Effector memory CD4-positive, alpha-beta T cell (primary cell): ENCODE measurements at regions not wholly inside any gene's neighbourhood (a gene's known extent, or its start where the extent isn't known, plus 50 kb on each side); places are given as distances from the start of the nearest gene placed in this dataset.

Experiments
- DNase-seq, 3 donors: peaks; one replicate each; pipeline ENCODE4 v3.0.0-alpha.2; 2020
- H3K27ac ChIP-seq: 2 replicates; pipeline ENCODE4 v1.7.0; 2013; ENCODE audit warnings: mild to moderate bottlenecking, low read length, moderate library complexity; ENCODE audit not compliant: insufficient read depth, poor library complexity, severe bottlenecking
- H3K27me3 ChIP-seq: replicated peaks from 2 replicates; pipeline ENCODE4 v1.7.0; 2013; ENCODE audit warnings: mild to moderate bottlenecking, low read length; ENCODE audit not compliant: insufficient read depth, control insufficient read depth, poor library complexity, severe bottlenecking
- H3K36me3 ChIP-seq: 2 replicates; pipeline ENCODE4 v1.7.0; 2013; ENCODE audit warnings: mild to moderate bottlenecking, low read length, moderate library complexity; ENCODE audit not compliant: control insufficient read depth, insufficient read depth
- H3K4me1 ChIP-seq: 2 replicates; pipeline ENCODE4 v1.7.0; 2013; ENCODE audit warnings: low read length, mild to moderate bottlenecking; ENCODE audit not compliant: control insufficient read depth, insufficient read depth, poor library complexity, severe bottlenecking
- H3K4me3 ChIP-seq: 2 replicates; pipeline ENCODE4 v1.7.0; 2013; ENCODE audit warnings: low read length, low read depth, mild to moderate bottlenecking; ENCODE audit not compliant: insufficient read depth, poor library complexity, severe bottlenecking
- H3K9me3 ChIP-seq: 2 replicates; pipeline ENCODE4 v1.7.0; 2013; ENCODE audit warnings: mild to moderate bottlenecking, low read length, moderate library complexity; ENCODE audit not compliant: control insufficient read depth

DNA sequence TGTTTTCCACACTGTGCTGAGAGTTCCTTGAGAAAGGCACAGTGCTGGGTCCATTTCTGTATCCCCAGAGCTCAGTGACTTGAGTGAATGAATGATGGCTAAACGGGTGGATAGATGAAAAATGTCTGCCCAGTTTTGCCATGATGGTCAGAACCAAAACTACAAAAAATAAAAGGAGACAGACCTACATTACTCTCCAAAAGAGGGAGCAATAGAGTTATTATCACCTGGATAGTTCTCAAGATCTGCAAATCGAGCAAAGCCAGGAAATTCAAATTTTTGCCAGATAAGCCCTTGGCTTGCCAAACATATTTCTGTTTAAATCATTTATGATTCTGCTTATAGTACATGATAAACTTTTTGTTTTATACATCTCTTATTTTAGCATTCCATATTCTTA is 214.2 kb upstream of the ZNF462 start:
- no peaks in the 10 kb centered on the region for H3K9me3 ChIP-seq
- no peak for DNase-seq

GRCh38 chr9:106649664-106650063 is 213.3 kb upstream of the ZNF462 start:
- Histone ChIP-seq H3K9me3 (no peaks in the 10 kb centered on the region), H3K36me3 (no peaks in the 10 kb centered on the region), H3K4me3 (no peak overlapping the region), H3K27ac (no peak overlapping the region), H3K27me3 (no peaks in the 10 kb centered on the region), H3K4me1 (no peaks in the 10 kb centered on the region)
- no peak for DNase-seq

More for the DNA sequence above, 214.2 kb upstream of the ZNF462 start:
- H3K27me3 ChIP-seq = no peaks in the 10 kb centered on the region
- H3K27ac ChIP-seq = no peak overlapping the region
- H3K4me3 ChIP-seq = no peak overlapping the region
- H3K4me1 ChIP-seq = no peaks in the 10 kb centered on the region
- H3K36me3 ChIP-seq = no peaks in the 10 kb centered on the region

DNA sequence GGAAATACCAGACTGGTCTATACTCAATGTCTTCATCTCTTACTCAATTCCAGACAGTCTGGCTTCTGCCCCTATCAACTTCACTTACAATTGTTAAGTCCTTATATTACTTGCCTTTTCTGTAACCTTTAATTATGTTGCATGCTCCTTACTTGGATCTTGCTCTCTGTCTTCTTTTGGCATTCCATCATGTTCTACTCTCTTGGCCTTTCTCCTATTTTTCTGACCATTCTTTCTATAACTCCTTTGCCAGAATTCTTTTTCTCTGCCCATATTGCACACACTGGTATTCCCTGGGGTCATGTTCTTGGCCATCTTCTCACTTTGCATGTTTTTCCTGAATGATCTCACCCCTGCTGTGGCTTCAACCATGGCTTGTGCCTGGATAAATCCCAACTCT is 209.8 kb upstream of the ZNF462 start:
- Histone ChIP-seq H3K4me1 (no peaks in the 10 kb centered on the region), H3K4me3 (no peak overlapping the region), H3K27me3 (no peaks in the 10 kb centered on the region), H3K27ac (no peak overlapping the region), H3K36me3 (no peaks in the 10 kb centered on the region), H3K9me3 (no peaks in the 10 kb centered on the region)
- no peak for DNase-seq

- Histone ChIP-seq H3K9me3 (no peaks in the 10 kb centered on the region), H3K4me1 (no peaks in the 10 kb centered on the region), H3K27me3 (no peaks in the 10 kb centered on the region), H3K4me3 (no peak overlapping the region), H3K36me3 (no peaks in the 10 kb centered on the region), H3K27ac (no peak overlapping the region)
- no peak for DNase-seq
Observed at GRCh38 chr9:106655966-106656365, 207.0 kb upstream of the ZNF462 start.

DNA sequence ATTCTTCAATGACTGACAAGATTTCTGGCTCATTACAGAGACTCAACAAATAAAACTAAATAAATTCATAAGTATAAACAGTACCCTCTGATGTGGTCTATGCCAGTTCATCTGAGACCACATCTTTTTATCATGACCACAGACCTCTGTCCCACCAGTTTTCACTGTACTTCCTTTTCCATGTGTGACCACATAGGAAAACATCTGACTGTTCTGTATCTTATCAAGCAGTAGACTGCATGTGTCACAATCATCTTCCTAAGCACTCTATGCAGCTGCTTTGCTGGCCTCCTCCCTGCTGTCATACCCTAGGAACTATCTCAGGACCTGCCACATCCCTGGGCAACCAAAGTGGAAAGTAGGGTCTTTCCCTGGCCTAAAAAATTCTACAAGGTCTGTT is 205.0 kb upstream of the ZNF462 start:
- no peak for DNase-seq
- no peaks in the 10 kb centered on the region for H3K36me3 ChIP-seq
- no peaks in the 10 kb centered on the region for H3K9me3 ChIP-seq
- no peak overlapping the region for H3K4me3 ChIP-seq
- no peaks in the 10 kb centered on the region for H3K4me1 ChIP-seq
- H3K27ac ChIP-seq = no peak overlapping the region
- H3K27me3 ChIP-seq = no peaks in the 10 kb centered on the region

DNA sequence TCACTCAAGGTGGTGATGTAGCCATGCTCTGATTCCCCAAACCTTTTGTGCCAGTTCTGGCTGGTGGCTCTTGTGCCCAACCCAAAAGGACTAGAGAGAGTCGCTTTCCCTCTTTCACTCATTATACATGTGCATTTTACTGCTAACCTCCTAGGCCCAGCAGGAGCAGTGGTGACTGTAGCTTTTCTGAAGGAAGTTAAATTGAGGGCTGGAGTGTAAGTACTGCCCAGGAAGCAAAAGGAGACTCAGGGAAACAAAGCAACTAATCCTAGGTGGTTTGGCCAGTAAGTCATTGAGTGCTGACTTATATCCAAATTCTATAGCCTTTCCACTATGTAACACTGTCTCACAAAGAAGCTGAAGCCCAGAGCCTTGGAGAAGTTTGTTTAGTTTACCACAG is 194.4 kb upstream of the ZNF462 start:
- no peaks in the 10 kb centered on the region for H3K36me3 ChIP-seq
- no peak overlapping the region for H3K4me3 ChIP-seq
- DNase-seq = no peak
- no peaks in the 10 kb centered on the region for H3K9me3 ChIP-seq
- no peaks in the 10 kb centered on the region for H3K27me3 ChIP-seq
- H3K27ac ChIP-seq = no peak overlapping the region
- H3K4me1 ChIP-seq = no peaks in the 10 kb centered on the region

DNA sequence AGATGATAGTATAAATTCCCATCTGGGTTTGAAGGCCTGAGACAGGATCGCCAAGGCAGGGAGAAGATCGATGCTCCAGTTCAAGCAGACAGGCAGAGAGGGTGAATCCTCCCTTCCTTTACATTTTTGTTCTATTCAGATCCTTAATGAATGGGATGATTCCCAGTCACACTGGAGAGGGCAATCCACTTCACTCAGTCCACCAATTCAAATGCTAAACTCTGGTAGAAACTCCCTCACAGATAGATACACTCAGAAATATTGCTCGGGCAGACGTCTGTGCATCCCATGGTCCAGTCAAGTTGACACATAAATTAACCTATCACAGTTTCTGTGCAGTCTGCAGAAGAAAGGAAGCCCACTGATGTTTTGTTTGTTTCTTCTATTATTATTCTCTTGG is 193.1 kb upstream of the ZNF462 start:
- H3K27ac ChIP-seq = no peak overlapping the region
- no peak for DNase-seq
- H3K9me3 ChIP-seq = no peaks in the 10 kb centered on the region
- no peaks in the 10 kb centered on the region for H3K36me3 ChIP-seq
- no peak overlapping the region for H3K4me3 ChIP-seq
- H3K4me1 ChIP-seq = no peaks in the 10 kb centered on the region
- no peaks in the 10 kb centered on the region for H3K27me3 ChIP-seq

- Histone ChIP-seq H3K27me3 (no peaks in the 10 kb centered on the region), H3K36me3 (no peaks in the 10 kb centered on the region), H3K4me3 (no peak overlapping the region), H3K9me3 (no peaks in the 10 kb centered on the region), H3K4me1 (no peaks in the 10 kb centered on the region), H3K27ac (no peak overlapping the region)
- no peak for DNase-seq
Observed at GRCh38 chr9:106670418-106670817, 192.5 kb upstream of the ZNF462 start.

- Histone ChIP-seq H3K4me1 (no peaks in the 10 kb centered on the region), H3K9me3 (no peaks in the 10 kb centered on the region), H3K4me3 (no peak overlapping the region), H3K27me3 (no peaks in the 10 kb centered on the region), H3K36me3 (no peaks in the 10 kb centered on the region), H3K27ac (no peak overlapping the region)
- no peak for DNase-seq
Observed at GRCh38 chr9:106675780-106676179, 187.2 kb upstream of the ZNF462 start.

- Histone ChIP-seq H3K9me3 (no peaks in the 10 kb centered on the region), H3K36me3 (no peaks in the 10 kb centered on the region), H3K27ac (no peak overlapping the region), H3K4me1 (no peaks in the 10 kb centered on the region), H3K4me3 (no peak overlapping the region), H3K27me3 (no peaks in the 10 kb centered on the region)
- DNase-seq = no peak
Observed at GRCh38 chr9:106677374-106677773, 185.6 kb upstream of the ZNF462 start.

DNA sequence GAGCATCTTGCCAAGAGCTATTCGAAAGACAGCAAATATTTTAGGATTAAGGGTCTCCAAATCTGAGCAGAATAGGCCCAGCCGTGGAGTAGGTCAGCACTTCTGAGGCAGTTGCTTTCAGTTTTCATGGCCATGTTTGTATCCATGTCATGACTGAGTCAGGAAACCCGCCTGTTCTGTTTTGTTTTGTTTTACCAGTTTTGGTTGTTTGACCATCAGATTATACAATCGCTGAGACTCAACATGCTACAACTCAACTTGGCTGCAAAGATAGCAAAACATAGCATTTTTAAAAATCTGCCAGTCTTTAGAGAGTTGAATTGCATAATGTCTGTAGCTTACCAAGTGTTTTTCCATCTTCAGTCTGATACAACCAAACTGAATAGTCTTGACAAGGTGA is 185.1 kb upstream of the ZNF462 start:
- no peak overlapping the region for H3K4me3 ChIP-seq
- no peaks in the 10 kb centered on the region for H3K36me3 ChIP-seq
- H3K27ac ChIP-seq = no peak overlapping the region
- no peaks in the 10 kb centered on the region for H3K4me1 ChIP-seq
- DNase-seq = no peak
- no peaks in the 10 kb centered on the region for H3K9me3 ChIP-seq
- no peaks in the 10 kb centered on the region for H3K27me3 ChIP-seq
